ENCODE measurements at regions not wholly inside any gene's neighbourhood (a gene's known extent, or its start where the extent isn't known, plus 50 kb on each side); places are given as distances from the start of the nearest gene placed in this dataset.

DNA sequence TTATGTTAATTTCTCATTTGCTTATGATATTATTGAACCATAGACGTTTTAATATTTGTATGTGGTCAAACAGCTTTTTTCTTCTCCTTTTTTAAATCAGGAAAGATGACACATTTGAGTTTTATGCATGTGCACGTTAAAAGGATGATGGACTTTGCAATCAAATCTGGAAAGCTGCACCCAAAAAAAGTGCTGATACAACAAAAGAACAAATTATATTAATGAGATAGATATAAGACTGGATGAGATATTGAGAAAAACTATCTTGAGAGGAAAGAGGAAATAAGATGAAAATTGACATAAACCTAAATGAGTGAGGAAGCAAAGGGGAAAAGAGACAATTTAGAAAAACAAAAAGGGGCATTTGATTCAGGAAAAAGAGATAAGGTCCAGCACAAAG, 96.4 kb upstream of the CBLN2 start:
- FAIRE-seq = no peak

DNA sequence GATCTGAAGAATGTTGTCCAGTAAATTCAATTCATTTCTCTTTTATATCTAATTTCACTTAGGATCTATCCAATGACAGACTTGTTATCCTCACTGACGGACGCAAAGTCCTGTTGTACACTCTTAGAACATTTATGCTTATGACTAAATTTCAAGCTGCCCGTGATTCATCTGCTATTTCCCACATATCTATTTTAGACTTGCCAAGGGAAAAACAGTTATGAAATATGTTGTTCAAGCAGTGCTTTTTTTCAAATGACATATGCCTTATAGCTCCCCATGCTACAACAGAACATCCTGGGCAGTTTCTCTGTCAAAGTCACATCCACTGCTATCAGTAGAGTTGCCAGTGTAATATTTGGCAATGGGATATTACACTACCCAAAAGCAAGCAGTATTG, 94.2 kb upstream of the CBLN2 start:
- Histone ChIP-seq H3K9me3 (ENCODE audit: control insufficient read depth in 2 of 3, insufficient read depth in 1 of 3, low read length in 3 of 3) (no peaks in the 10 kb centered on the region), H3K9ac (ENCODE audit: low read length in 3 of 3) (no peak overlapping the region), H3K27ac (ENCODE audit: low read depth in 2 of 2, low read length in 2 of 2) (no peak overlapping the region), H3K4me1 (ENCODE audit: control insufficient read depth in 2 of 3, insufficient read depth in 2 of 3, low read depth in 1 of 3, low read length in 3 of 3) (no peaks in the 10 kb centered on the region), H3K27me3 (ENCODE audit: control insufficient read depth, insufficient read depth, low read length) (no peaks in the 10 kb centered on the region), H3K4me3 (ENCODE audit: low read length in 3 of 3) (no peak overlapping the region), H3K36me3 (ENCODE audit: control insufficient read depth in 2 of 3, insufficient read depth in 3 of 3, low read length in 3 of 3) (no peaks in the 10 kb centered on the region)
- FAIRE-seq (no peak), DNase-seq (no peak)
- TF ChIP-seq CTCF (IDR thresholded peaks at IDR 0.05; ENCODE audit: borderline replicate concordance, extremely low read depth, insufficient read depth) = no peak
- intact Hi-C loops (cut with DNase I) = no loop called here

More for the DNA sequence above, 96.4 kb upstream of the CBLN2 start:
- H3K4me1 ChIP-seq (ENCODE audit: control insufficient read depth in 2 of 3, insufficient read depth in 2 of 3, low read depth in 1 of 3, low read length in 3 of 3) = no peaks in the 10 kb centered on the region
- H3K9me3 ChIP-seq (ENCODE audit: control insufficient read depth in 2 of 3, insufficient read depth in 1 of 3, low read length in 3 of 3) = no peaks in the 10 kb centered on the region
- intact Hi-C loops (cut with DNase I) = no loop called here
- H3K27ac ChIP-seq (ENCODE audit: low read depth in 2 of 2, low read length in 2 of 2) = no peak overlapping the region
- H3K4me3 ChIP-seq (ENCODE audit: low read length in 3 of 3) = no peak overlapping the region
- DNase-seq = no peak
- H3K9ac ChIP-seq (ENCODE audit: low read length in 3 of 3) = no peak overlapping the region
- no peaks in the 10 kb centered on the region for H3K27me3 ChIP-seq (ENCODE audit: control insufficient read depth, insufficient read depth, low read length)
- TF ChIP-seq CTCF (IDR thresholded peaks at IDR 0.05; ENCODE audit: borderline replicate concordance, extremely low read depth, insufficient read depth) = no peak
- no peaks in the 10 kb centered on the region for H3K36me3 ChIP-seq (ENCODE audit: control insufficient read depth in 2 of 3, insufficient read depth in 3 of 3, low read length in 3 of 3)

GRCh38 chr18:72637721-72638120, 93.6 kb upstream of the CBLN2 start:
- H3K9me3 ChIP-seq (ENCODE audit: control insufficient read depth in 2 of 3, insufficient read depth in 1 of 3, low read length in 3 of 3) = no peaks in the 10 kb centered on the region
- TF ChIP-seq CTCF (IDR thresholded peaks at IDR 0.05; ENCODE audit: borderline replicate concordance, extremely low read depth, insufficient read depth) = no peak
- intact Hi-C loops (cut with DNase I) = no loop called here
- no peaks in the 10 kb centered on the region for H3K4me1 ChIP-seq (ENCODE audit: control insufficient read depth in 2 of 3, insufficient read depth in 2 of 3, low read depth in 1 of 3, low read length in 3 of 3)
- FAIRE-seq (no peak), DNase-seq (no peak)
- no peaks in the 10 kb centered on the region for H3K27me3 ChIP-seq (ENCODE audit: control insufficient read depth, insufficient read depth, low read length)
- H3K27ac ChIP-seq (ENCODE audit: low read depth in 2 of 2, low read length in 2 of 2) = no peak overlapping the region
- no peak overlapping the region for H3K9ac ChIP-seq (ENCODE audit: low read length in 3 of 3)
- H3K36me3 ChIP-seq (ENCODE audit: control insufficient read depth in 2 of 3, insufficient read depth in 3 of 3, low read length in 3 of 3) = no peaks in the 10 kb centered on the region
- no peak overlapping the region for H3K4me3 ChIP-seq (ENCODE audit: low read length in 3 of 3)

- no peaks in the 10 kb centered on the region for H3K9me3 ChIP-seq (ENCODE audit: control insufficient read depth in 2 of 3, insufficient read depth in 1 of 3, low read length in 3 of 3)
- TF ChIP-seq CTCF (IDR thresholded peaks at IDR 0.05; ENCODE audit: borderline replicate concordance, extremely low read depth, insufficient read depth) = no peak
- H3K4me3 ChIP-seq (ENCODE audit: low read length in 3 of 3) = no peak overlapping the region
- H3K27ac ChIP-seq (ENCODE audit: low read depth in 2 of 2, low read length in 2 of 2) = no peak overlapping the region
- no peak overlapping the region for H3K9ac ChIP-seq (ENCODE audit: low read length in 3 of 3)
- H3K4me1 ChIP-seq (ENCODE audit: control insufficient read depth in 2 of 3, insufficient read depth in 2 of 3, low read depth in 1 of 3, low read length in 3 of 3) = no peaks in the 10 kb centered on the region
- FAIRE-seq (no peak), DNase-seq (no peak)
- H3K36me3 ChIP-seq (ENCODE audit: control insufficient read depth in 2 of 3, insufficient read depth in 3 of 3, low read length in 3 of 3) = no peaks in the 10 kb centered on the region
- intact Hi-C loops (cut with DNase I) = no loop called here
- H3K27me3 ChIP-seq (ENCODE audit: control insufficient read depth, insufficient read depth, low read length) = no peaks in the 10 kb centered on the region
These were observed 93.2 kb upstream of the CBLN2 start for GRCh38 chr18:72637299-72637698.
